NCI-H1436 (cell line): ENCODE measurements at regions not wholly inside any gene's neighbourhood (a gene's known extent, or its start where the extent isn't known, plus 50 kb on each side); places are given as distances from the start of the nearest gene placed in this dataset.

Experiments
- DNase-seq: peaks from one replicate; lab custom pipeline; 2025; lab: John Stamatoyannopoulos, UW

DNA sequence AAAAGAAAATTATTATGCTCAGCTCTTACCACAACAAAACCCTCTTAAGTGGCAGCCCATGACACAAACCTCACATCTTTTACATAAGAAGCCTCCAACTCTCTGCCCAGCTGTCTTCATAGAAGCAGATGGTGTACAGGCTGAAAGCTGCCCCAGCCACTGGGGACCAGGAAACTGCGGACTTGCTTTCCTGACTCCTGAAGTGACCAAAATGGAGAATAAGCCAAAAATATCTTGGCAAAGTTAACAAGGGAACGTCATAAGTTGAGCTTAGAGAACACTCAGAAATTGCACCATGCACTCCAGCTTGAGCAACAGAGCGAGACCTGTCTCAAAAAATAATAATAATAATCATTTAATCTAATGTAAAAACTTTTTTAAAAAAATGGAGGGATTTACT, 160.3 kb upstream of the CDYL start:
- no peak for DNase-seq

DNA sequence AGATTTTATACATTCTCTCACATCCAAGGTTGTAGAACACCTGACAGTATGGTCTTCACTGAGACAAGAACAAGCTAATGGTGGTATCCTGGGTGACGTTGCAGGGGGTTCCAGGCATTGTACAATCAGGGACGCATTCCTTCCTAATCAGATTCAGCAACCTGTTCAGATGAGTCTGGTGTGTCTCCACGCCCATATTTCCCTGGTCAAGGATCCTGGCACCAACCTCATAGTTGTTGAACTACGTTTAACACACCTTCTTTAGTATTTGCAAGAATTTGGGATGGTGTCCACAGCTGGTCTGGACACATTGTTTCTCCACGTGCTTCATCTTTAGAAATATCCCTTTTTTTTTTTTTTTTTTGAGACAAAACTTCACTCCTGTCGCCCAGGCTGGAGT, 161.0 kb upstream of the CDYL start:
- DNase-seq: no peak

DNA sequence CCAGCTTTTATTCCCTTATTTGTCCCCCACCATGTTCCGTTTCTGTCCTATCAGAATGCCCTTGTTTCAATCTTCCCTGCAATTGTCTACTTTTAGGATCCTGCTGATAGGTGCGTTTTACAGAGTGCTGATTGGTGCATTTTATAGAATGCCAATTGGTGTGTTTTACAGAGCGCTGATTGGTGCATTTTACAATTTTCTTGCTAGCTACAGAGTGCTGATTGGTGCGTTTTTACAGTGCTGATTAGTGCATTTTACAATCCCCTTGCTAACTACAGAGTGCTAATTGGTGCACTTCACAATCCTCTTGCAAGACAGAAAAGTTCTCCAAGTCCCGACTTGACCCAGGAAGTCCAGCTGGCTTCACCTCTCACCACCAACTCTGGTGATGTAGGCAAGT, 161.6 kb upstream of the CDYL start:
- DNase-seq: no peak

DNA sequence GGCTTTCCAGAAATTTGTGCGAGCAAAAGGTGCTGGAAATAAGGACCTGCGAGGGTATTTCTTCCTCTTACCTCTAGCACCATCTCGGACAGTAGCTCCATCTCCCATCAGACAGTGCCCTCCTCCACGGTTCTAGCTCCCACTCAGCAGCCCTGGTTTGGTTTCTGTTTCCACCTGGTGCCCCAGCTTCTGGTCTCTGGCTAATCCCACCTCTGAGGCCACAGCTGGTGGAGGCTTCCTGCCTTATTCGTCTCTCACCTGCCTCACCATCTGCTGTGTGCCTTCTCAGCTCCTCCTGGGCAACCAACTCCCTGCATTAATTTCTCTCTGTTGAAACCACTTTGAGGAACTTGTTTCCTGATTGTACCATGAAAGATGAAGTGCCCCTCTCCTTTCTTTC, 162.4 kb upstream of the CDYL start:
- DNase-seq: no peak

DNA sequence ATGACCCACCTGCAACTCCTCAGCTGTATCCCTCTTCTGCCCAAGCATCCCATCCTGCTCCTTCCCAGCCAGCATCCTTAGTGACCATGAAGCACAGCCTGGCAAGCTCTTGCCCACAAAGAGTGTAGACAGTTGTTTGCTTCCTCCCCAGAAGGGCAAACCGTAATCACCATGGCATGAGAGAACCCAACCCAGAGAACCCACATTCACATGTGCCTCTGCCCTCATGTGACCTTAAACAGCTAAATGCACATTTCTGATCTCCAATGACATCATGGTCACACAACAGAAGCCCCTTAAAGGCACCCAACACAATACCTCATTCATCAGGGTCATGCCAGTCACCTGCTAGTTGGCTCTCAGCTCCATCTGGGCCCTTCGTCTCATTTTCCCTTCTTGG, 162.8 kb upstream of the CDYL start:
- DNase-seq: no peak

DNA sequence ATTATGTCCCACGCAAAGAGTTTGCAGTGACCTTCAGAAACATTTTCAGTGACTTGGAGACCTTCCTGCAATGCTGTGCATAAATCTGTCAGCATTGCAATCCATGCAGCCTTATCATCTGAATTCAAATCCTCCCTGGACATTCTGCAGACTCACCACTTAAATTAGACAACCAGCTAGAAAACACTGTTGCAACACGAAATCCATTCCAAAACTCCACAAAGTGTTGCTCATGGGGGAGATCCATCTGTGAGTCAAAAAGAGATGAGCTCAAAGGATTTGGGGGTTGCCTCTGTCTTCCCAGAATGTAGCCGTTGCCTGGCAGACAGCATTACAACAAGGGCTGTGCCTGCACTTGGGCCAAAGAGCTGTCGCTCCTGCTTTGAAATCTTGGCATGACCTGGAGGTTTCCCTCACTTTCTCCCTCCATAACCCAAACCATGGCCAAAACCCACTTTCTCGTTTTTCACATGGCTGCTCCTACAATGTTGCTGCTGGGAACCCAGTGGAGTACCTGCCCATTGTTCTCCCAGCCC, 163.5 kb upstream of the CDYL start:
- no peak for DNase-seq

DNA sequence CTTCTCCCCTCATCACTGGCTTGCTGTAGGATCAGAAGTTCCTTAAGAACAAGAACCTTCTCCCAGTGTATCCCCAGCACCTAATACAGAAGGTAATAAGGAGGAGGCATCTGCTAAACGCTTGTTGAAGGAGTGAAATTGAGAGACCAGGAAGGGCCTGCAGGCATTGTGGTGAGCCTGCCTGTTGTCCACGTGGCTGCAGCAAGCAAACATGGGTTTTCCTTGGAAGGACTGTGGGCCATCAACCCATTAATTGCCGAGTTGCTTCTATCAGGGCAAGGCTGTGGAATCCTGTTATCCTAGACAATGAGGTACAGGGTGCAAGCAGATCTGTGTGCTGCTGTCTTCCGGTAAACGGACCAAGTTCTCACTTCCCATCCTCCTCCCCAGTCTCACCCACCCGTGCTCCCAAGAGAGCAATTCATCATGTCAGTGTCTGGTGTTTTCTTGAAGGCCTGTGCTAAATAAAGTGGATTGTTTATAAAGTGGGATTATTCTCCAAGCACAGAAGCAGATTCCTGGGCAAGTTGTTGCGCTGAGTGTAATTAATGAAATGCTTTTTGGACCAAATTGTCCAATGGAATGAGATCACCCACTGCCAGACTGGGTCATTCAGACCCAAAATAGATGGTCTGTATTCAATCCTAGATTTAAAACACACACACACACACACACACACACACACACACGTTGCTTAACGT, 164.6 kb upstream of the CDYL start:
- no peak for DNase-seq

DNA sequence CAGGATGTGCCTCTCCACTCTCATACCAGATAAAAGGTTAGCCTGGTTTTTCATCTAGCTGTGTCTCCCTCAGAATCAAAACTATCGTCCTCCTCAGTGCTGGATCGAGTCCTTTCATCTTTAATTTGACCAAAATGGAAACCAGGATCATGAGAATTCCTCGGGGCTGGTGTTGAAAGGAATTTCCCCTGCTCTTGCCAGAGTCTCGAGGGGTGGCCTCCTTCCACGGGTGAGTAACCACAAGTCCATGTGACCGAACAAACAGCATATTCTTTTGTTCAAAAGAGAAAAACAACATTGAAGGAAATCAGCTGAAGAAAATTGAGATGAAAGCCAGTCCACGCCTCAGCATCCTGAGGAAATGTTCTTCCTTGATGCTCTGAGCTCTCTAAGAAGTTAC, 165.9 kb upstream of the CDYL start:
- no peak for DNase-seq

DNA sequence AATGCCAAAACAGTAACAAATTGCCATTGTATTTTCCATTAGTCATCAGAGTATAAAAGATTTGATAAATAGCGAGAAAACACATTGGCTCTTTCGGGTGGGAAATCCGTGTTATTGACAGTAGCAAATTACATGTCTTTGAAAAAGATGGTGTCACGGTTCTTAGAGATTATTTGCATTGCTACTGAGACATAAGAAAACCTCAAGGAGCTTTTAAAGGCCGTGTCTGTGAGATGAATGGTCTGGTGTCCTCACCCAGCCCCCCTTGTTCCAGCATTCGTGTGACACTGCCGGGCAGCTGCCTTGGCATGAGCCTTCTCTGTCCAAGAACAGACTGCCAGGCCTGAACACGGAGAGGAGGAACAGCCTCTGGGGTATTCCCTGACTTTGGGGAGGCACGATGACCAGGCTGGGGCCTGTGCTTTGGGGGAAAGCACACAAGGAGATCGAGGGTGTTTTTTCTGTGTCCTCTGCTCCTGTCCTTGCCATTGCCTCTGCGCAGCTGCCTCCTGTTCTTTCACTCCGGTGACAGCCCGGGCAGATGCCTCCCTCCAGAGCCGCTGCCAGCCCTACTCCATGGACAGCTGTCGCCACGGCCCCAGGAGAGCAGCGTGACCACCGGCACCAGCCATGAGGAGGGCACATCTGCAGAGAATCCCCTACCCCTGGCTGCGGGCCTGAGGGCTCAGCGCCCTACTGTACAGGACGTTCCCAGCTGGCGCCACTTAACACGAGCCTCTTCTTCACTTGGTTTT, 167.7 kb upstream of the CDYL start:
- no peak for DNase-seq

DNA sequence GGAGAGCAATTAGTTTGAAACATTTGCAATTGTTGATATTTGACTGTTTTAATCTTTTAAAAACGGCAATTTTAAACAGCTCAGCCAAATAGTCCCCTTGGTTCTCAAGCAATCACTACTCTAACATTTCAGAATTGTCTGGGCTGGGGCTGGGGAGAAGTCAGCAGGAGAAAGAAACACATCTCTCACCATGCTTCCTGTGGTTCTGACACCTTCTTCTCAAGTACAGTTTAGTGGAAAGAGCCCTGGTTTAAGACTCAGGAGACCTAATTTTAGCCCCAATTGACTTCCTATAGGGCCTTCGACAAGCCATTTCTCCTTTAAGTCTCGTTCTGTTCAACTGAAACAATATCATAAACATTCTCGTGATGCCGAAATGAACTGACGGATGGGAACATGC, 168.4 kb upstream of the CDYL start:
- DNase-seq: no peak

DNA sequence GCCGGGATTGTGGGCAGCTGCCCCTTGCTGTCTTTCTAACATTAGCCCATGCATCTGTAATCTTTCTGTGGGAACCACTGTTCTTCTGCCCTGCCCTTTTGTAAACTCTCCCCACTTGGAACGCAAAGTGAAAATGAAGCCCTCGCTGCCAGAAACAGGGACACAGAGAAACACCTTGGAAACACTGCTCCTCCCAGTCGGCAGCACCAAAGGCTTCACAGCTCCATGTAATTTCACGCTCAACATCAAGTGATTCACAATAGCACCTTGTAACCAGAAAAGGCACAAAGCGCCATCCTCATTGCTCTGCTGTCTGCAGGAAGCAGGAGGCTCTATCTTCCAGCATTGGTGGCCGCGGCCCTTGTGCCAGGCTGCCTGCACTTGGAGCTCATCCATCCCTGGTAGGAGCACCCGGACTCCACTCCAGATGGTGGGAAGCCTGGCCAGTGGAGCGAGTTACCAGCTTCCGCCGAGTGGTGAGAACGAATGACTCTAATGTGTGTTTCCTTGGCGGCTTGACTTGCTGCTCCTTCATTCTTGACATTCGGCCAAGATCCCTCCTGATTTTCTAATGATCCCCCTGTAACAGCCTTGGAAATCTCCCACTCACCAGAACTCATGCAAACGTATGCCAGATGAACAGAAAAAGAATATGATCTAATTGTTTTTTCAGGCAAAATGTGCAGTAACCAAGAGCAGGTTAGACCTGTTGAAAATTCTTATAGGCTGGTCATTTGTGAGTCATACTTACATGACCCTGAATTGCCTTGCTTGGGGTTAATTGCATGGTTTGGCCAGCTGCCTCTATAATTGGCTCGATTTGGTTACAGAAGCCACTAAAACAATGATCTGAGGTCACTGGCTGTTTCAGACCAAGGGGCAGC, 169.1 kb upstream of the CDYL start:
- no peak for DNase-seq

DNA sequence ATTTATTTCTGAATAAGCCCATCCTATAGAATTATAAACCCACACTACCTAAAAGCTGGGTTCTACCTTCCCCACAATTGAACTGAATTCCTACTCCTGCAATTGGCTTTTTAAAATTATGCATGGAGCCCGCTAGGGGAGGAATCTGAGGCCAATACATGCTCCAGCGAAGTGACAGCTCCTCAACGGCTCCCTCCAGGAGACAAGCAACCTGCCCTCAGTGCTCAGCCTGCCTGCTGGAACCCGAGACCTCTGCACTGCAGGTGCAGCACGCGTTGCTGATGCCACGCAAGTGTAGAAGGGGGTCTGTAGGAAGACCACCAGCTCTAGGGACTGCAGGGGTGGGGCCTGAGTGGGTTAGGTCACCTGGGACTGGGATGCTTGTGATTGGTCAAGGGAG, 170.2 kb upstream of the CDYL start:
- DNase-seq: no peak

DNA sequence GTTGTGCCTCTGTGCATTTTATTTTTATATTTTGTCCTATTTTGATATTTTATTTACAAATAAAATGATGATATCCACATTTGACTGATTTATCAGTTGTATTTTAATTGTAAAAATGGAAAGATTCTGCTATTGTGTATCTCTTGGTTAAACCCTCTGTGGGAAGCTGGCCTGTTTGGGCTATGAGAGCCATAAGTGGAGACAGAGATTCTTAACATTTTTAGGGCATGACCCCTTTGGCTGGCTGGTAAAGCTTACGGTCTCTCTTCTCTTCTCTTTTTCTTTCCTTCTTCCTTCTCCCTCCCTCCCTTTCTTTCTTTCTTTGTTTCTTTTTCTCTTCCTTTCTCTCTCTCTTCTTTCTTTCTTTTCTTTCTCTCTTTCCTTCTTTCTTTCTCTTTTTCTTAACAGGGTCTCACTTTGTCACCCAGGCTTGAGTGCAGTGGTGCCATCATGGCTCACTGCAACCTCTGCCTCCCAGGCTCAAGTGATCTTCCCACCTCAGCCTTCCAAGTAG, 172.3 kb upstream of the CDYL start:
- no peak for DNase-seq

DNA sequence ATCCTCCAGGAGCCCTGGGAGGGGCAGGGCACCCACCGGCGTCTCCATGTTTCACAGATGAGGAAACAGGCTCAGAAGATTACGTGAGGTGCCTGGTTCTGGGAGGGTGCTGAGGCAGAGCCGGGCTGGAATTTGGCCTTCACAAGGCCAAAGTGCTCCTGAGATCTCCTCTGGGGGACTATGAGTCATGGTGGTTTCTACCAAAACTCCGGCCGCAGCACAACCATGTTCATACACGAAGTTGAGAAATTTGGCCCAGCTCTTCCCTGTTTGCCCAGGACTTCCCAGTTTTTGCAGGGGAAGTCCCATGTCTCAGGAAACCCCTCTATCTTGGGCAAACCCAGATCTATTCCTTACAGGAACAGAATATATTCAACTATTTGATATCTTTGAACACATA, 172.9 kb upstream of the CDYL start:
- DNase-seq: no peak

DNA sequence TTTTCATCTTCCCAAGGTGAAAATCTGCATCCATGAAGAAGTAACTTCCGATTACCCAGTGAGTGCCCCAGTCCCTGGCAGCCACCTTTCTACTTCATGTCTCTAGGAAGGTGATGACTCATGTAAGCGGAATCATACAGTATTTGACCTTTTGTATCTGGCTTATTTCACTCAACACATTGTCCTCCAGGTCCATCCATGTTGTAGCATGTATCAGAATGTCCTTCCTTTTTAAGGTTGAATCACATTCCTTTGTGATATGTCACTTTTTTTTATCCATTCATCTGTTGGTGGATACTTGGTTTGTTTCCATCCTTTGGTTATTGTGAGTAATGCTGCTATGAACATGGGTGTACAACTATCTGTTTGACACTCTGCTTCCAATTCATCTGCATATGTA, 176.3 kb upstream of the CDYL start:
- DNase-seq: no peak

DNA sequence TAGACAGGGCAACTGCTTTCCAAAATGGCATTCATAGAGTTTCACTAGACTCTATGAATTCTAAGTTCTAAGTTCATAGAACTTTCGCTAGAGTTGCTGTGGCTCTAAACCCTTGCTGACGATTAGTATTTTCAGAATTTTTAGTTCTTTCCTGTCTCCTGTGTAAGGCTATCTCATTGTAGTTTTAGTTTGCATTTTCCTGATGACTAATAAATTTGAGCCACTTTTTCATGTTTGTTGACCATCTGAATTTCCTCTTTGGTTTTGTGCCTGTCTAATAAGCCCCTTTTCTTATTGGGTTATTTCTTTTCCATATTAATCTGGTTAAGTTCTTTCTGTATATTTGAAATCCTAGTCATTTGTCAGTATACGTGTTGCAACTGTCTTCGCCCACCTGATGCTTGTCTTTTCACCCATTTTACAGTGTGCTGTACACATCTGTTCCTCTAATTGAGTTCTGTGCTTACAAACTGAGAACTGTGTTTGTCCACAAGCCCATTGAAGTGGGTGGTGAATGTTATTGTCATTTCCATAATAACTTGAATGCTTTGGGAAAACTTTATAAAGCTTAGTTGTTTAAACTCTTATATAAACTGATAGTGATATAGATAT, 177.7 kb upstream of the CDYL start:
- no peak for DNase-seq

DNA sequence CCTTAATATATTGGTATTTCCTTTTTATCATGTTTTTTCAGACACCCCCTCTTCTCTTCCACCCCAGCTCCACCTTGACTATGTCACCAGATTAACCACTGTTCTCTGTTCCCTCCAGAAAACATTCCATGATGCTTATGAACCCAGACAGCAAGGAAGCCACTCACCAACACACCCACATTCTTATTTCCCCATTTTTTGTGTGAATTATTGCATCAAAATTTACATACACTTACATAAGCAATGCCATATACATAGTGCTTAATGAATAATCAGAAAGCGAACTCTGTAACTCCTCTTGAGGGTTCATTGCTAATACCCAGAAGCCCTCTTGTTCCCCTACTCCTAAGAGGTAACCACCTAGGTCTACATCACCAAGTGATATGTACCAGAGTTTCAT, 182.3 kb upstream of the CDYL start:
- no peak for DNase-seq

DNA sequence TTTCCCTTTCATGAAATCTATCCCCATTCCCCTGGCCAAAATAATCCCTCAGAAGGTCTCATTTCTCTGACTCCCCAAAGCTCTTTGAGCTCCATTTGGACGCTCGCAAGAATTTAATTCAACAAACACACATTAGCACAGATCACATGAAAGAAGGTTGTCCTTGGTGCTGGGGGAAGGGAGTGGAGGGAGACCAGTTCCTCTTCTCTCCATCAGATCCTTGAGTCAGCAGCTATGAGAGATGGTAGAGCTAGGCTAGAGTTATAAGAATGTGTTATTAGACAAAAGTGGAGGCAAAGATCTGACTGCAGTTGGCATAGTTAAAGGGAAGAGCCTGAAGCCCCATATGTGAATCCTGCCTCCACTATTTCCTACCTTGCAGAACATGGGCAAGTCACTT, 184.2 kb upstream of the CDYL start:
- no peak for DNase-seq

DNA sequence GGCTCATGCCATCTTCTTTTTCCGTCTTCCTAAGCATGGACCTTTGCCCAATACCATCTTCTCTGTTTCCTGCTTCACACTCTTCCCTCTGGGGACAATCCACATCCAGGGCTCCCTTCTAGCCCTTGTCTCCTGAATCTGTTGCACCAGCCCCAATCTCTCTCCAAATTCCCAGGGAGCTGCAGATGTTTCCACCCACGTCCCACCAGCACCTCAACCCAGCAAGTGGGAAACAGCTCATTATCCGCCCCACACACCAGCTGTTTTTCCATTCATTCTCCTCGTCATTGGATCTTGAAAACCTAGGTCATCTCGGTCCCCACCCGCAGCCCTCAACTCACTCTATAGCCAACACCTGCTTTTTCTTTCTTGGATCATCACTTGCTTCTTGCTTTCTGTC, 185.0 kb upstream of the CDYL start:
- no peak for DNase-seq

DNA sequence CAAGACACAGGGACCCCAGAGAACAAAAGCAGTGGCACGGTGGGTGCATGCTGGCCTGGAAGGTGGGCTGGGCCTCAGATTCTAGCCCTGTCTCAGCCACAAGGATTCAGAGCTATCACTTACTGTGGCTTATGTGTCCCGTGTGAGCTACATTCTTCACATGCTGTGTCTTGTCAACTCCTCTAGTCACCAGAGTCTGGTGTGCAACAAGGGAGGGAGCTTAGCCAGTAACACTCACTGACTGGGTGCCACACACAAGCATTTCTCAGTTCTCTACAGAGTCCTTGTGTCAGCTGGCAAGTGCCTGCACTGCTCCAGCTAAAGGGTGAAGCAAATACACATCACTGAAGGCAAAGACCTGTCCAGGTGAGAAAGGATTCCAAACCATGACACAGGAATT, 186.9 kb upstream of the CDYL start:
- no peak for DNase-seq

DNA sequence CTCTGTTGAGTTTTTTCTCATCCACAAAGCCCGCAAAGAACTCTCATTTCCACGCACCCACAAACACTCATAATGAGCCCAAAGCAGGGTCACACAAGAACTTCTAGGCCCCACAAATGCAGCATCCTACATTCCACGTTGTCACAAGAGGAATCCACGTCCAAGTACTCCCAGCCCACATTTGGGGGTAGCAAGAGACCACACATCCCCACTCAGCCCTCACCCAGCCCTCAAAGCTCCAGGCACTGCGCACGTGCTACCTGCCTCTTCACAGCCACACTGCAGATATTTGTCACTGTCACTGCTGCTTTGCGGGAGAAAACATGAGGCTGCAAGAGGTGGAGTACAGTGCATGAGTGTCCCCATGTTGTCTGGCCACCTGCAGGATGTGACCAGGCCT, 187.6 kb upstream of the CDYL start:
- no peak for DNase-seq

DNA sequence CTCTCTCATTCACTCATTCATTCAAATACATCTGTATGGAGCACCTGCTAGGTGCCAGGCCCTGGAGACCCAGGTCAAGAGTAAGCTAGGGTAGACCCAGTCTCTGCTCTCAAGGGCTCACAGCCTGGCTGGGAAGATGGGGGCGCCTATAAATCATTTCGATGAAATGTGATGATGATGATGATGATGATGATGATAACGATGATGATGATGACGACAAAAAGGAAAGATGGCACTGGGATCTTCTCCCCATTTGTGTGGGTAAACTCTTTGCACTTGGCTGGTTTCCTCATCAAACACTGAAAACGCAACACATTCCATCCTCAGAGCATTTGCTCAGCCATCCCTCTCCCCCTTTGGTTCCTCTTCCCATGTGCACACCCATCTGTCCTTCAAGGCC, 188.0 kb upstream of the CDYL start:
- DNase-seq: no peak
